Testis (tissue), 2 donors: ENCODE measurements at regions not wholly inside any gene's neighbourhood (a gene's known extent, or its start where the extent isn't known, plus 50 kb on each side); places are given as distances from the start of the nearest gene placed in this dataset.

Experiments used
- DNase-seq: peaks from one replicate; pipeline ENCODE4 v3.0.0-alpha.2; 2019
- H3K27ac ChIP-seq, 2 donors: fragments of 200-600 bp; sonication (generic); one replicate each; pipeline ENCODE4 v1.5.1; 2019
- H3K27me3 ChIP-seq: fragments of 200-600 bp; sonication (generic); one replicate; pipeline ENCODE4 v1.5.1; 2019
- H3K36me3 ChIP-seq: fragments of 200-600 bp; sonication (generic); one replicate; pipeline ENCODE4 v1.5.1; 2017; ENCODE audit warnings: low read depth; ENCODE audit errors: missing control alignments
- H3K4me1 ChIP-seq: fragments of 200-600 bp; sonication (generic); one replicate; pipeline ENCODE4 v1.5.1; 2019
- H3K4me3 ChIP-seq, 2 donors: fragments of 200-600 bp; sonication (generic); one replicate each; pipeline ENCODE4 v1.5.1; 2017 to 2019
- H3K9me3 ChIP-seq: fragments of 200-600 bp; sonication (generic); one replicate; pipeline ENCODE4 v1.5.1; 2017
- POLR2A ChIP-seq: fragments of 450-650 bp; IDR thresholded peaks from one replicate; pipeline ENCODE4 v1.6.1; 2017; ENCODE audit warnings: antibody characterized with exemption, mild to moderate bottlenecking, moderate library complexity
- WGBS, 2 donors: methylation state at CpG; one replicate each; pipeline ENCODE4 v1.1.5; 2018; 5-methylcytosine and 5-hydroxymethylcytosine counted together
- intact Hi-C: fragments of 100-400 bp; cut with DNase I; formaldehyde crosslinking; loops from one replicate; pipeline ENCODE4 v1.15.1; 2023; ENCODE audit warnings: low total_unique reads
- TF ChIP-seq, protein P1 (sequence below), 3 experiments: fragments of 450-650 bp in 2 of 3; fragments of 200-600 bp in 1 of 3; sonication (generic) in 1 of 3; IDR thresholded peaks; one replicate each; pipeline ENCODE4 v1.5.1; 2016 to 2019; ENCODE audit warnings: antibody characterized with exemption in 3 of 3, mild to moderate bottlenecking in 2 of 3, moderate library complexity in 1 of 3

DNA sequence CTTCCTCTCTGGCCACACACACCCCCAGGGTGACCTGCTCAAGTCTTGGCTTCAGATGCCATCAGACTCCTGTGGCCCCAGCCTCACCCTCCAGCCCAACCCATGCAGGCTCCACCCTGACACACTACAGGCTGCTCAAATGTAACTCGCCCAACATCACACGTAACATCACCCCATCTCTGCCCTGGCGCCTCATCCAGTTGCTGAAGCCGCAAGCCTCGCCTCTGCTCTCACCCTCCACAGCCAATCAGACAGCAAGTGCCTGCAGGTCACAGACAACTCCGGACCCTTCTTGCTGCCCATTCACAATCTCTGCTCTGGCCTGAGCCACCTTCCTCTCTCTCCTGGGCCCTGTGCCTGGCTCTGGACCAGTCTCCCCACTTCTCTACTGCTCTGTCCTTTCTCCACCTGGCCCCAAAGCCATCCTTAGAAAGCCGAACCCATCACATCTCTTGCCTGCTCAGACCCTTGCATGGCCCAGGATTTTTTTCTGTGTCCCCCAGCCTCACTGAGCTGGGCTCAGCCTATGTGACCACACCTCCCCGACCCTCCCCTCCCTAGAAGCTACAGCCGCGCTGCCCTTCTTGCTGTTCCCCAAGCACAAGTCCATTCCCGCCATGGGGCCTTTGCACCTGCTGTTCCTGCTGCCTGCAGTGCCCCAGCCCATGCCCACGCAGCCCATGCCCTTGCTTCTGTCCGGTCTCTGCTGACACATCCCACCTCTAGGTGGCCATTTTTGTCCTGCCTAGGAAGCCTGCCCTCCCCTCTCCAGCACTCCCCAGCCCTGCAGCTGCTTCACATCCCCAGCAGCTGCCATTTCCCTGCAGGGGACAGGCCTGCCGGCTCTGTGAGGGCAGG is 333.9 kb downstream of the CTTN start:
- DNase-seq, result no peak

DNA sequence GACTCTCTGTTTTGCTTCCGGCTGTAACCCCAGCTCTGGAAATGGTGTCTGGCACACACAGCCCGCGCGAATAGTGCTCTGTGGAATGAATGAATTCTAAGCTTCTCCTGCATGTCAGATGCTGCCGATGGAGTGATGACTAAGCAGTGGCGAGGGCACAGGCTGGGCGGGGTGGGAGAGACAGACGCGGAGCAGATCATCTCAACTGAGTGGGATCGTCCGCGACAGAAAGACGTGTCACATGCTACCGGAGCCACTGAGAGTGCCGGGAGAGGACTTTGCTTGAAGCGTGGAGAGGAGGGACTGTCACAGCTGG is 334.5 kb downstream of the CTTN start:
- no peaks in the 10 kb centered on the region for H3K27me3 ChIP-seq
- H3K4me3 ChIP-seq, result no peak overlapping the region
- no peak overlapping the region for H3K27ac ChIP-seq
- WGBS, 2 donors, result 93 to 94% methylated on average over 16 of the region's 16 CpGs
- H3K4me1 ChIP-seq, result no peaks in the 10 kb centered on the region
- DNase-seq, result no peak
- TF ChIP-seq, protein P1, sequence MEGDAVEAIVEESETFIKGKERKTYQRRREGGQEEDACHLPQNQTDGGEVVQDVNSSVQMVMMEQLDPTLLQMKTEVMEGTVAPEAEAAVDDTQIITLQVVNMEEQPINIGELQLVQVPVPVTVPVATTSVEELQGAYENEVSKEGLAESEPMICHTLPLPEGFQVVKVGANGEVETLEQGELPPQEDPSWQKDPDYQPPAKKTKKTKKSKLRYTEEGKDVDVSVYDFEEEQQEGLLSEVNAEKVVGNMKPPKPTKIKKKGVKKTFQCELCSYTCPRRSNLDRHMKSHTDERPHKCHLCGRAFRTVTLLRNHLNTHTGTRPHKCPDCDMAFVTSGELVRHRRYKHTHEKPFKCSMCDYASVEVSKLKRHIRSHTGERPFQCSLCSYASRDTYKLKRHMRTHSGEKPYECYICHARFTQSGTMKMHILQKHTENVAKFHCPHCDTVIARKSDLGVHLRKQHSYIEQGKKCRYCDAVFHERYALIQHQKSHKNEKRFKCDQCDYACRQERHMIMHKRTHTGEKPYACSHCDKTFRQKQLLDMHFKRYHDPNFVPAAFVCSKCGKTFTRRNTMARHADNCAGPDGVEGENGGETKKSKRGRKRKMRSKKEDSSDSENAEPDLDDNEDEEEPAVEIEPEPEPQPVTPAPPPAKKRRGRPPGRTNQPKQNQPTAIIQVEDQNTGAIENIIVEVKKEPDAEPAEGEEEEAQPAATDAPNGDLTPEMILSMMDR (IDR thresholded peaks at IDR 0.05), result no peak
- no peak for TF ChIP-seq POLR2A
- H3K36me3 ChIP-seq, result no peaks in the 10 kb centered on the region
- H3K9me3 ChIP-seq, result no peaks in the 10 kb centered on the region
- intact Hi-C loops, result no loop called here

More for the DNA sequence above, 333.9 kb downstream of the CTTN start:
- Histone ChIP-seq H3K27ac (no peak overlapping the region), H3K4me1 (no peaks in the 10 kb centered on the region), H3K9me3 (no peaks in the 10 kb centered on the region), H3K27me3 (no peaks in the 10 kb centered on the region), H3K4me3 (no peak overlapping the region), H3K36me3 (no peaks in the 10 kb centered on the region)
- intact Hi-C loops, result no loop called here
- TF ChIP-seq, protein P1 (IDR thresholded peaks at IDR 0.05), result no peak
- no peak for TF ChIP-seq POLR2A
- WGBS, 2 donors, result 93 to 94% methylated on average over 14 of the region's 14 CpGs

DNA sequence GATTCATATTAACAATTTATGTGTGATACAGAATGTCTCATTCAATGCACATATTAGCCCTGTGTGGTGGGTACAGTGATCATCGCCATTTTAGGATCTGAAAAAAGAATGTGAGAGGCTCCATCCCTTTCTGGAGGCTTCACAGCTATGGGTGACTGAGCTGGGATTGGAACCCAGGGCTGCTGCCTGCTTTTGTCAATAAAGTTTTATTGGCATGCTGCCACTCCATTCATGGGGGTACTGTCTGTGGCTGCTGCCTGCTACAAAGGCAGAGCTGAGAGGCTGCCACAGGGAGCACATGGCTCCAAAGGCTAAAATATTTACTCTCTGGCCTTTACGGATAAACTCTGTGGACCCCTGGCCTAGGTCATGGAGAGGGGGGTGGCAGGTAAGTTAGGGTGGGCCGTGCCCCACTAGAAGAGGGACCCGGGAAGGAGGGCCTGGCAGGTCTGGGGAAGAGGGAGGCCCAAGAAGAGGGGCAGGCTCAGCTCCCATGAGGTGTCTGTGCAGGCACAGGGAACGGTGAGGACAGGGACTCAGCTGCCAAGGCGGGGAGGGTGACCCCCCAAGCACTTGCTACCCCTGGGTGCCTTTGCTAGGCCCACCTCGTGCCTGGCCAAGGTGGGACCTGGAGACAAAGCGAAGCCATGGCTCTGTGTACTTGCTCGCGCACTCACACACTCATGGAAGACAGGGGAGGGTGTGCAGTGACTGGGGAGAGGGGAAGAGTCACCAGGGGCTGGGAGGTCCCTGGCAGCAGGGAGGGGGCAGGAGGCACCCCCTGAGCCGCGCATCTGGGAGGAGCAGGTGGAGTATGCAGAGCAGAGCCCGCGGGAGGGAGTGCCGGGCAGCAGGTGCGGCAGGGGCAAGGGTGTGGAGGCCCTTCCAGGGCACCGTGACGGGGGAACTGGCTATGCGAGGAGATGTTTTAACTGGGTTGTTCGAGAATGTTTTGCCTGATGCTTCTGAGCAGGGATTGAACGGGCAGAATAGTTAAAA is 335.3 kb downstream of the CTTN start:
- 89% methylated on average over 21 of the region's 21 CpGs for WGBS, 2 donors
- no peak for DNase-seq
- no peaks in the 10 kb centered on the region for H3K9me3 ChIP-seq
- no peak overlapping the region for H3K27ac ChIP-seq
- no peaks in the 10 kb centered on the region for H3K36me3 ChIP-seq
- H3K27me3 ChIP-seq, result no peaks in the 10 kb centered on the region
- intact Hi-C loops, result no loop called here
- TF ChIP-seq POLR2A, result no peak
- TF ChIP-seq, protein P1 (IDR thresholded peaks at IDR 0.05), result no peak
- H3K4me1 ChIP-seq, result no peaks in the 10 kb centered on the region
- no peak overlapping the region for H3K4me3 ChIP-seq

DNA sequence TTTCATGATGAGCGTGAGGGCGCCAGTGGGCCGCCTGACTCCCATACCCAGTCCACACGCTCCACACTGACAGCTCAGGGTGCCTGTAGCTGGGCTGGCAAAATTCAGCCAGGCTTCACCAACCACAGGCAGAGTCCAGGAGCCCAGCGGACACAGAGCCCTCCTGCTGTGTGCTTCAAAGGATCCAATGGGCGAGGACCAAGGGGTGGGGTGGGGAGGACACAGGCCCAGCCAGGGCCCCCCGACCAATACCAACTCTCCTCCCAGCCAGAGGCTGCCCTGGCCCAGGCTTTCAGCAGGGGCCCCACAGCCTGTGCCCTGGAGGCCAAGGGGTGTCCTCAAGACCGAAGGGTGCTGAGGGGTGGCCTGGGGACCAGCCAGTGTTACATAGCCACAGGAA is 336.1 kb downstream of the CTTN start:
- H3K4me3 ChIP-seq, result no peak overlapping the region
- TF ChIP-seq, protein P1 (IDR thresholded peaks at IDR 0.05), result no peak
- no peak for TF ChIP-seq POLR2A
- no peak for DNase-seq
- no peak overlapping the region for H3K27ac ChIP-seq
- no peaks in the 10 kb centered on the region for H3K27me3 ChIP-seq
- no peaks in the 10 kb centered on the region for H3K9me3 ChIP-seq
- intact Hi-C loops, result no loop called here
- WGBS, 2 donors, result 94% methylated on average over 8 of the region's 8 CpGs; no CpG with 5 or more reads in 1 of the 2 donors
- no peaks in the 10 kb centered on the region for H3K36me3 ChIP-seq
- H3K4me1 ChIP-seq, result no peaks in the 10 kb centered on the region
